Natural killer cell treated with Interleukin-12 subunit alpha and Interleukin-12 subunit beta and Interleukin-15 and Interleukin-18, amount 100 ng/mL, for 72 hours (primary cell): ENCODE measurements at regions not wholly inside any gene's neighbourhood (a gene's known extent, or its start where the extent isn't known, plus 50 kb on each side); places are given as distances from the start of the nearest gene placed in this dataset.
"Not testable (repeated sequence)": the region's sequence is repeated elsewhere in the genome, so short reads cannot be mapped to it uniquely, and the experiment has no call there.

Experiments used
- ATAC-seq, 2 donors: fragments of 150-1000 bp; cut with Tn5 transposase in 1 of 2; sonication (Bioruptor Pico), chemical (Tn5 transposase) in 1 of 2; 2 replicates each; pipeline ENCODE4 v1.10.0; 2021
- DNase-seq: peaks from one replicate; pipeline ENCODE4 v3.0.0; 2022; ENCODE audit warnings: low spot score
- H3K27ac Mint-ChIP-seq, 2 donors: 1 replicate in 1 of 2; 2 replicates in 1 of 2; pipeline ENCODE4 v1.8.0; 2022; ENCODE audit warnings: mixed read lengths in 2 of 2, mild to moderate bottlenecking in 1 of 2, moderate library complexity in 1 of 2
- H3K27me3 Mint-ChIP-seq, 2 donors: 1 replicate in 1 of 2; 2 replicates in 1 of 2; pipeline ENCODE4 v1.8.0; 2022; ENCODE audit warnings: mixed read lengths in 2 of 2
- H3K36me3 Mint-ChIP-seq: one replicate; pipeline ENCODE4 v1.8.0; 2022; ENCODE audit warnings: mixed read lengths
- H3K4me1 Mint-ChIP-seq, 2 donors: 1 replicate in 1 of 2; 2 replicates in 1 of 2; pipeline ENCODE4 v1.8.0; 2022; ENCODE audit warnings: low read depth in 2 of 2, mixed read lengths in 2 of 2, mild to moderate bottlenecking in 1 of 2
- H3K4me3 Mint-ChIP-seq: one replicate; pipeline ENCODE4 v1.8.0; 2022; ENCODE audit warnings: mixed read lengths
- H3K9me3 Mint-ChIP-seq: 2 replicates; pipeline ENCODE4 v1.8.0; 2022; ENCODE audit warnings: mixed read lengths

DNA sequence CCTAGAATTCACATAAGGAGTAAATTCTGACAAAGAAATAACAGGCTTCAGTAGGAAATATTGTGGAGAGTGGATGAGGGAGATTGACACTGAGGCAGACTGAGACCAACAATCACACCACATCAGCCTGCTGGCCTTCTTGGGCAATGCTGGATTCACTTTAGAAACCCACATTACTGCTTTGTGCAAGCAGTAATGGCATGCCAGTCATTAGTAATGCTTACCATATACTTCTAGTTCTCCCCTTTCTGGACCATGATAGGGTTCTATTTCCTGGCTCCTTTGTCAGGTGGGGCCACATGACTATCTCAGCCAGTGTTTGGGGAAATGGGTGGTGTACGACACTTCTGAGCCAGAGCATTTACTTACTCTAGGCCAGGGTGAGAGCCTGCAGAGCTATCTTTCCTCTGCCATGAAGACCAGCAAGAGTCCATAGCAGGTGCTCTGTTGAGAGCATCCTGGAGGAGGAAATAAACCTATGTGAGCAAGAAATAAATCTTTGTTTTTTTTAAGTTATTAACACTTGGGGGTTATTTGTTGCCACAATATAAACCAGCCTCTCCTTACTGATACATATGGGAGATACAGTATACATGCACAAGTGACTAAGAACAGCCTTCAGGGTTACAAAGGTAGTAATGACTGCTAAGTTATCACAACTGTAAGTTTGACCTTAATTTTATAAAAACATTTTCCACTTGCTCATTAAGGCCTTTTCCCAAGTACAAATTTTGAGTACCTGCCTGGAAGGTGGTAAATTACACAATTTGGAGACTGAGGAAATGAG is 89.3 kb upstream of the TANK start:
- DNase-seq, result no peak

DNA sequence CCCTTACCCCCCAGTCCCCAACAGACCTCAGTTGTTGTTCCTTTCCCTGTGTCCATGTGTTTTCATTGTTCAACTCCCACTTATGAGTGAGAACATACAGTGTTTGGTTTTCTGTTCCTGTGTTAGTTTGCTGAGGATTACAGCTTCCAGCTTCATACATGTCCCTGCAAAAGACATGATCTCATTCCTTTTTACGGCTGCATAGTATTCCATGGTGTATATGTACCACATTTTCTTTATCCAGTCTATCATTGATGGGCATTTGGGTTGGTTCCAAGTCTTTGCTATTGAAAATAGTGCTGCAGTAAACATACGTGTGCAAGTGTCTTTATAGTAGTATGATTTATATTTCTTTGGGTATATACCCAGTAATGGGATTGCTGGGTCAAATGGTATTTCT is 87.8 kb upstream of the TANK start:
- Mint-ChIP-seq H3K27ac (peak overlapping the region; percentile 72 to 90), H3K36me3 (peaks cover 16% of the 10 kb centered on the region), H3K4me1 (peaks cover 63% of the 10 kb centered on the region in 2 donors)
- not testable (repeated sequence) for ATAC-seq, H3K4me3 Mint-ChIP-seq, H3K9me3 Mint-ChIP-seq, DNase-seq, H3K27me3 Mint-ChIP-seq

More for the DNA sequence above, 89.3 kb upstream of the TANK start:
- Mint-ChIP-seq H3K36me3 (peaks cover 16% of the 10 kb centered on the region), H3K9me3 (no peaks in the 10 kb centered on the region), H3K4me1 (peaks cover 53 to 60% of the 10 kb centered on the region in 2 donors), H3K27ac (peak overlapping the region; percentile 72 to 90), H3K27me3 (no peaks in the 10 kb centered on the region), H3K4me3 (peak overlapping the region; percentile 35)
- peak; percentile 88 to 90 for ATAC-seq

DNA sequence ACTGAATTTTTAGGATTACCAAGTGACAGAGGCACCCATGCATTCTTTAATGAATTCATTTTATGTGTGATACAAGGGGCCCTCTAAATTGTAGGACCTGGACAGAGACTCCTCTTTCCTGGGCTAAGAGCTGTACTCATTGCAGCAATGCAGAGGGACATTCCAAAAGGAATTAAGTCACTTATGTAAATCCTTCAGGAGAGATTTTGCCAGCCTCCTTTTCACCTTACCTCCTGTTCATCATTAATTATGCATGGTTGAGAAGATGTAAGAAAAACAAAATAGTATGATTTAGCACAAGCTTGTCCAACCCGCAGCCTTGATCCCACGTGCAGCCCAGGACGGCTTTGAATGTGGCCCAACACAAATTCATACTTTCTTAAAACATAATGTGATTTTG is 84.5 kb upstream of the TANK start:
- ATAC-seq (no peak), DNase-seq (no peak)
- Mint-ChIP-seq H3K27me3 (no peaks in the 10 kb centered on the region), H3K36me3 (peaks cover 16% of the 10 kb centered on the region), H3K4me3 (peak overlapping the region; percentile 76), H3K4me1 (peaks cover 71 to 74% of the 10 kb centered on the region in 2 donors), H3K27ac (peak overlapping the region; percentile 90 to 95), H3K9me3 (peaks cover 4% of the 10 kb centered on the region)

DNA sequence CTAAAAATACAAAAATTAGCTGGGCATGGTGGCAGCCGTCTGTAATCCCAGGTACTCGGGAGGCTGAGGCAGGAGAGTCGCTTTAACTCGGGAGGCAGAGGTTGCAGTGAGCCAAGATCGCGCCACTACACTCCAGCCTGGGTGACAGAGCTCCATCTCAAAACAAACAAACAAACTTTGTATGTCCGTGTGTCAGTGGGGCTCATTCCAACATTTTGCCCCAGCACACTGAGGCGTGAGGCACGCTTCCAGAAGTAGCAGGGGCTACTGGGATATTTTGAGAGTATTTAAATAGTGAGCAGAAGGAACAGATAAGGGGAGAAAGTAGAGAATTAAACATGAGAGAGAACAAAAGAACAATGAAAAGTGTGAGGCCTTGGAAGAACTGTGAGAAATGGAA is 83.3 kb upstream of the TANK start:
- no peaks in the 10 kb centered on the region for H3K27me3 Mint-ChIP-seq
- peaks cover 16% of the 10 kb centered on the region for H3K36me3 Mint-ChIP-seq
- peaks cover 4% of the 10 kb centered on the region for H3K9me3 Mint-ChIP-seq
- H3K4me3 Mint-ChIP-seq, result peak overlapping the region; percentile 76
- peaks cover 71 to 77% of the 10 kb centered on the region in 2 donors for H3K4me1 Mint-ChIP-seq
- DNase-seq, result no peak
- ATAC-seq, result no peak
- H3K27ac Mint-ChIP-seq, result peak overlapping the region; percentile 90 to 95

DNA sequence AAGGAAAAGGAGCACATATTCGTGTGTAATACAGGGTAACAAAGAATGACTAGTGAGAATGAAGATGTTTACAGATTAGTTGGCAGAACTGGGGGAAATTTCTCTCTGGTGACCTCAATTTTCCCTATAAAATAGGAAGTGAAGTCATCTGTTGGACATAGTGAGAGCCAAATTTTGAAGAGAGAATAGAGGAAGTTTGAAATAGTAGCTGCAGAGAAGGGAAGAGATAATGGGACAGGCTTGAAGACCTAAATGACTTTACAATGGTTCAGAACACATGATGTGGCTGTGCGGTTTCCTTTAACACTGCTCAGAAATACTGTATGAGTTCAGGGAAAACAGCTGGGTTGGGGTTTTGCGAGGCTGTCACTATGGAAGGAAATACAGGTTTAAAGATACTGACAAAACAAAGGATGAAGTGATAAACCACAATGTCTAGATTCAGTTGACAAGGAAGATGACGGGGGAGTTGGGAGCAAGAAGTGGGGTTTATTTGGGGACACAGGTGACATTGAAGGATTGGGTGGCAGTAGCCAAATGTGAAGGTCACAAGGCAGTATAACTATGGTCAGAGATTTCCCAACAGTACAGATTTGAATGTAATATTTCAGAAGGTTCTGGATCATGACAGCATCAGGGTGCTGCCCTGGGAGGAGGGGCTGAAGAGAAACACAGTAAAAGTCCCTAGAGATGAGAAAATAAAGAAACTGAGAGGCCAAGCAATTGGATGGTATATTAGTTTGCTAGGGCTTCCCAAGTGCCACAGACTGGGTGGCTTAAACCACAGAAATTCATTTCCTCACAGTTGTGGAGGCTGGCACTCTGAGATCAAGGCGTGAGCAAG is 82.6 kb upstream of the TANK start:
- no peaks in the 10 kb centered on the region for H3K27me3 Mint-ChIP-seq
- peaks cover 13% of the 10 kb centered on the region for H3K36me3 Mint-ChIP-seq
- peak overlapping the region; percentile 90 to 95 for H3K27ac Mint-ChIP-seq
- peak overlapping the region; percentile 76 for H3K4me3 Mint-ChIP-seq
- ATAC-seq (peak; percentile 86 to 90), DNase-seq (peak; percentile 91)
- peaks cover 71 to 80% of the 10 kb centered on the region in 2 donors for H3K4me1 Mint-ChIP-seq
- H3K9me3 Mint-ChIP-seq, result peaks cover 4% of the 10 kb centered on the region

DNA sequence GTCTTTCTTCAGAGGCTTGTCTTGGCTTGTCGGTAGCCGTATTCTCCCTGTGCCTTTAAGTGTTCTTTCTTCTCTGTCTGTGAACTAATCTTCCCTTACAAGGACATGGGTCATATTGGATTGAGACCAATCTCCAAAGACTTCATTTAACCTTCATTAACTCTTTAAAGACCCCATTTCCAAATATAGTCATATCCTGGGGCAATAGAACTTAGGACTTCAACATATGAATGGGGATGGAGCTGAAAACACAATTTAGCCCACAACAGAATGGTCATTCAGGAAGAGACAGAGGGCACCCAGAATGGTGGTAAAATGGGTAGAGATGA is 82.1 kb upstream of the TANK start:
- peaks cover 65 to 75% of the 10 kb centered on the region in 2 donors for H3K4me1 Mint-ChIP-seq
- H3K4me3 Mint-ChIP-seq, result peak overlapping the region; percentile 76
- DNase-seq (no peak), ATAC-seq (no peak)
- peaks cover 8% of the 10 kb centered on the region for H3K36me3 Mint-ChIP-seq
- H3K27ac Mint-ChIP-seq, result peak overlapping the region; percentile 90 to 95
- no peaks in the 10 kb centered on the region for H3K27me3 Mint-ChIP-seq
- H3K9me3 Mint-ChIP-seq, result peaks cover 4% of the 10 kb centered on the region

DNA sequence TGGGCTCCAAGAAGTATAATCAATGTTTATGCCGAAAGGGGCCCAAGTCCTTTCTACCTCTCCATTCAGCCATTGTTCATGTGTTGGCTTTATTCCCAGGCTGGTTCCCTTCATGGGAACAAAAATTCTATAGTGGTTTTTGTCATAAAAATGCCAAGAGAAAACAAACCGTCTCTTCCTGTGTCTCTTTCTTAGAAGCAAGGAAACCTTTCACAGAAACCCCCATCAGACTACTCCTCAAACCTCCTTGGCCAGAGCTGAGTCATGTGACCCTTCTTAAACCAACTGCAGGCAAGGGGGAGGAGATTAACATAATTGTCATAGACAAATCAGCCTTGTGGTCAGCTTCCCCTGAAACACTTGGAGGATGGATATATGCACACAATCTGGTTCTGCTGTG is 75.1 kb upstream of the TANK start:
- DNase-seq, result no peak

DNA sequence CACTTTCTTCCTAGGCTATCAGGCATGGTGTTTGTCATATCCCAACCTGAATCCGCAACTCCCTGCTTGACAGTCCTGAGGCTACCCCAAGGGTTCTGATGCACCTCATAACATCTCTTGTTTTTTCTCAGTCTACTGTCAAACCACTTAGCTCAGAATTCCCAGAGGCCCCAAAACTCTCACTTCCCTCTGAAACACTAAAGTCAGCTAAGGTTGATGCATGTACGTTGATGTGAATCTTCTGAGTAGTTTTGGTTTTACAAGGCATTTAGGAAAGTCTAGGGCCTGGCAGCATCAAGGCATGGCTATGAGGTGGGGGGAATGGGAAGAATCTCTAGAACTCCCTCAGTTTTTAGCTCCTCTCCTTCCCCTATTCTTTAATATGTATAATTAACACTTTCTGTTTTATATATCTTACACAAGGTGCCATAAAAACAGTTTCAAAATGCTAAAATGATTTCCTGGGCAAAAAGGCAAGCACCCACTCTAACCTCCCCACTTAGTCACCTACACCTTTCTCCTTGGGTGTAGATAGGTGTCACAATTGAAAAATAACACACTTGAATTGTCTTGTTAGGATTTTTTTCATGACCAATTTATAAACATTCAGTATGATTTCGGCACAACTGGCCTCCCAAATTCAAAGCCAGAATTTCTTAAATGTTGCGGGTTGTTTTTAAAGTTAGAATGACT is 71.4 kb upstream of the TANK start:
- DNase-seq (no peak), ATAC-seq (no peak)
- no peaks in the 10 kb centered on the region for H3K27me3 Mint-ChIP-seq
- H3K27ac Mint-ChIP-seq, result peak overlapping the region in 1 of 2 donors; percentile 56
- no peak overlapping the region for H3K4me3 Mint-ChIP-seq
- H3K4me1 Mint-ChIP-seq, result peaks cover 42 to 43% of the 10 kb centered on the region in 2 donors
- peaks cover 4% of the 10 kb centered on the region for H3K9me3 Mint-ChIP-seq
- peaks cover 8% of the 10 kb centered on the region for H3K36me3 Mint-ChIP-seq

More for the DNA sequence above, 75.1 kb upstream of the TANK start:
- peak; percentile 82 to 88 for ATAC-seq
- Mint-ChIP-seq H3K4me1 (peaks cover 38 to 40% of the 10 kb centered on the region in 2 donors), H3K4me3 (peak overlapping the region; percentile 56), H3K9me3 (peaks cover 4% of the 10 kb centered on the region), H3K27ac (peak overlapping the region; percentile 74 to 88), H3K27me3 (no peaks in the 10 kb centered on the region), H3K36me3 (peaks cover 8% of the 10 kb centered on the region)

DNA sequence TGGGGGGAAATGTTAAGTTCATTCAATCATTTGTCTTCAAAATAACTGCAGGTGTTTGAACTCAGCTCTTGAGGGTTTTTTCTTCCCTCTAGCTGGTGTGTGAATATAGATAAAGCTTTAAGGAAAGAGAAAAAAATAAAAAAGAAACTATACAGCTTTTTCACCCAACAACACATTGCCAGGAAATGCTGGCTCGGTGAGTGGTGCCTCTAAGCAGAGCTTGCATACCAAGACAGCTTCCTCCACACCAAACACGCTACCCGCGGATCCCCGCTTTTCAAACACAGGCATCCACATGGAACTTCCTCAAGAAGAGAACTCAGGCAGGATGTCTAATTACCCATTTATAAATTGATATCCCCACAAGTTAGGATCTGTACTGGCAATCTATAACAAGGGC is 69.8 kb upstream of the TANK start:
- peak overlapping the region; percentile 75 to 92 for H3K27ac Mint-ChIP-seq
- peaks cover 4% of the 10 kb centered on the region for H3K36me3 Mint-ChIP-seq
- ATAC-seq (peak; percentile 74 to 81), DNase-seq (peak; percentile 63)
- no peaks in the 10 kb centered on the region for H3K27me3 Mint-ChIP-seq
- H3K4me3 Mint-ChIP-seq, result peak overlapping the region; percentile 74
- H3K9me3 Mint-ChIP-seq, result peaks cover 2% of the 10 kb centered on the region
- peaks cover 47% of the 10 kb centered on the region in 2 donors for H3K4me1 Mint-ChIP-seq

DNA sequence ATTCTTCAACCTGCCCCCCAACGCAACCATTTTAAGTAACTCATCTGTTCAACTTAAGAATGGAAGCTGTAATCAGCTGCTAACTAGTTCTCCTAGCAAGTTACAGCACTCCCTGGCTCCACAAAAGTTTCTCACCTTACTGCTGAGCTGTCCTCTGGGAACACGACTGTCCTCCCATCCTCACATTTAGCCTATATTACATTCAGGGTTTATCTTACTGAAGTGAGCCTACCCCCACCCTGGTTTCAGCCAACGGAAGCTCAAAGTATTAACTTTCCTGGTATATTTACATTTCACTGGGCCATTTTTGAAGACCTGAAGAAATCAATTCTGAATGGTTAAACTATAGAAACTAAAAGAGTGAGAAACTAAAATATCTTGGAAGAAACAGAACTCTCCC is 64.9 kb upstream of the TANK start:
- DNase-seq (no peak), ATAC-seq (no peak)
- peaks cover 17% of the 10 kb centered on the region for H3K36me3 Mint-ChIP-seq
- H3K27ac Mint-ChIP-seq, result no peak overlapping the region
- no peak overlapping the region for H3K4me3 Mint-ChIP-seq
- H3K4me1 Mint-ChIP-seq, result peaks cover 24 to 36% of the 10 kb centered on the region in 2 donors
- no peaks in the 10 kb centered on the region for H3K27me3 Mint-ChIP-seq
- peaks cover 5% of the 10 kb centered on the region for H3K9me3 Mint-ChIP-seq

DNA sequence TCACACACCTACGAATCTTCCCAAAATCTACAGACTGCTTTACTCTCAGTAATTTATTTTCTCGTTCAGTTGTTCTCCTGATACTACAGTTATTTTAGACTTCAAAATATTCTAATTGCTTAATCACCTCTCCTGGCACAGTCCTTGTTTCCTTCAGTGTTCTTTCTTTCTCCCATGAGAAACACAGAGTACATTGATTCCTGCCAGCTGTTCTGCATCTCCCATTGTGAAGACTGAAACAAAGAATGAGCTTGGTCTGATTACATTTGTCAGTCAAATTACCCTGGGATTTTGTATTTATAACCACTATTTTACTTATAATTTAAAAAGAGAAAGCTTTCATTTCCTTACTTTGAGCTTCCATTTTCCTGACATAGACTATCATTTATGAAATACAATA is 63.9 kb upstream of the TANK start:
- DNase-seq, result no peak
- Mint-ChIP-seq H3K27me3 (no peaks in the 10 kb centered on the region), H3K27ac (no peak overlapping the region), H3K9me3 (peaks cover 5% of the 10 kb centered on the region), H3K4me1 (peaks cover 13 to 26% of the 10 kb centered on the region in 2 donors), H3K4me3 (no peak overlapping the region), H3K36me3 (peaks cover 17% of the 10 kb centered on the region)
- ATAC-seq, result no peak

DNA sequence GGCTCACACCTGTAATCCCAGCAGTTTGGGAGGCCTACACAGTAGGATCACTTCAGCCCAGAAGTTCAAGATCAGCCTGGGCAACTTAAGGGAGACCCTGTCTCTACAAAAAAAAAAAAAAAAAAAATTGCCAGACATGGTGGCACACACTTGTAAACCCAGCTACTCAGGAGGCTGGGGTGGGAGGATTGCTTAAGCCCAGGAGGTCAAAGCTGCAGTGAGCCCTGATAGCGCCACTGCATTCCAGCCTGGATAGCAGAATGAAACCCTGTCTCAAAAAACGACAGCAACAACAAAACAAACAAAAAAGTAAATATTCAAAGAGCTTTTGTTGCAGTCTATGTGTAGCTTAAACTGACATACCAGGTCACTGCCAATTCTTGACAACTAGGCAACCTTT is 63.1 kb upstream of the TANK start:
- peaks cover 17% of the 10 kb centered on the region for H3K36me3 Mint-ChIP-seq
- peaks cover 11 to 20% of the 10 kb centered on the region in 2 donors for H3K4me1 Mint-ChIP-seq
- H3K9me3 Mint-ChIP-seq, result peaks cover 5% of the 10 kb centered on the region
- ATAC-seq (no peak), DNase-seq (no peak)
- H3K27me3 Mint-ChIP-seq, result no peaks in the 10 kb centered on the region
- H3K27ac Mint-ChIP-seq, result no peak overlapping the region
- H3K4me3 Mint-ChIP-seq, result no peak overlapping the region

DNA sequence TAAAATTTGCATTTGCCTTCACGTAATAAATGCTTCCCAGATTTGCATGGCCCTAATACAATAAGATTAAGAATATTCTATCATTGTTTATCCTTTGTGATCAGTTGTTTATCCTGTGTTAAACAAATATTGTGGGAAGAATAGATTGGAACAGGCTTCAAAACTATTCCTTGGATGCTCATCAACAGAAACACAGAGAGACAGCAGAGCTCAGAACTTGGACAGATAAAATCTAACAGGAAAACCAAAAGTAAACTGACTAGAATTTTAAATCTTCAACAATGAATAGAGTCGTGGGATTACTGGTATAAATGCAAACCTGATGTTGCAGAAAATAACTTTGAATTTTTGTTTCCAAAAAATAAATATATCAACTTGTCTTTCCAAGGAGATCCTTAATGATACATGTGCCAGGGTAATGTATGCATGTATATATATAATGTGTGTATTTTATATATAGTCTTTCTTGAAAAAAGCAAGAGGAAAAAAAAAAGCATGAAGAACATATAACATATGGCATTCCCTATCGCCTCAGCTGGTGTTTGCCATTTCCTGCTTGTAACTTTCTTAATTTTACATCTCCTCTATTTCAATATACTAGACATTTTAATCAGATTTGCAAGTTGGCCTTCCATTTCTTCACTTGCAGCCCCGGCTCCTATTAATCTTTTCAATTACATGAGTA is 59.9 kb upstream of the TANK start:
- peaks cover 17% of the 10 kb centered on the region for H3K36me3 Mint-ChIP-seq
- ATAC-seq (no peak), DNase-seq (no peak)
- no peak overlapping the region for H3K4me3 Mint-ChIP-seq
- H3K27me3 Mint-ChIP-seq, result no peaks in the 10 kb centered on the region
- peaks cover 5% of the 10 kb centered on the region for H3K9me3 Mint-ChIP-seq
- H3K27ac Mint-ChIP-seq, result no peak overlapping the region
- H3K4me1 Mint-ChIP-seq, result peaks cover 16 to 22% of the 10 kb centered on the region in 2 donors
